HUES6 (cell line): ENCODE measurements at regions not wholly inside any gene's neighbourhood (a gene's known extent, or its start where the extent isn't known, plus 50 kb on each side); places are given as distances from the start of the nearest gene placed in this dataset.
"Not testable (repeated sequence)": the region's sequence is repeated elsewhere in the genome, so short reads cannot be mapped to it uniquely, and the experiment has no call there.

Source experiments
- H3K27ac ChIP-seq: 2 replicates; pipeline ENCODE4 v1.7.0; 2013; ENCODE audit warnings: low read depth, mild to moderate bottlenecking, low read length, inconsistent platforms
- H3K27me3 ChIP-seq: 2 replicates; pipeline ENCODE4 v1.6.1; 2013; ENCODE audit warnings: low read length; ENCODE audit not compliant: control insufficient read depth, insufficient read depth
- H3K36me3 ChIP-seq: 2 replicates; pipeline ENCODE4 v1.6.1; 2013; ENCODE audit warnings: low read length; ENCODE audit not compliant: control insufficient read depth, insufficient read depth
- H3K4me1 ChIP-seq: 2 replicates; pipeline ENCODE4 v1.6.1; 2013; ENCODE audit warnings: low read length; ENCODE audit not compliant: control insufficient read depth, insufficient read depth
- H3K4me3 ChIP-seq: 2 replicates; pipeline ENCODE4 v1.5.1; 2013; ENCODE audit warnings: low read depth, low read length
- H3K9ac ChIP-seq: one replicate; pipeline ENCODE4 v1.6.1; 2013; ENCODE audit warnings: mild to moderate bottlenecking, low read length
- H3K9me3 ChIP-seq: 2 replicates; pipeline ENCODE4 v1.6.1; 2013; ENCODE audit warnings: low read depth, low read length; ENCODE audit not compliant: control insufficient read depth, insufficient read depth

DNA sequence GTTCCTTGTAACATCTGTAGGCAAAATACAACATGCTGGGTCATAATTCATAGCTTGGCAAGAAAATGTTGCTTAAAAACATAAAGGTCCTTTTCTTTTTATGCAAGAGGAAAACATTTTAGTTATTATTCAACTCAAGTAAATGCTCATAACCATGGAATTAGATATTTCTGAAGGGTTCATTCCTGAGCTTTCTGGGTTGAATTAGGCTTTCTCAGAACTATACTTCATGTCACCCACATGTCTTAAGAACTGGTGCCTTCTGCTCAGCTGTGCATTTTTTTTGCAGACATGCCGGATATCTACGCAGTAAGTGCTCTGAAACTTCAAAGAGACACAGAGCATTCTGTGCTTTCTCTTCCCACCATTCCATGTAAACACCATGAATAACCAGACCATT, 571.4 kb downstream of the TTLL7 start:
- H3K9ac ChIP-seq, H3K4me3 ChIP-seq, H3K27ac ChIP-seq, H3K36me3 ChIP-seq, H3K27me3 ChIP-seq, H3K4me1 ChIP-seq, H3K9me3 ChIP-seq: not testable (repeated sequence)

GRCh38 chr1:83423382-83423781, 575.5 kb downstream of the TTLL7 start:
- H3K4me3 ChIP-seq, H3K4me1 ChIP-seq, H3K36me3 ChIP-seq, H3K9me3 ChIP-seq, H3K9ac ChIP-seq, H3K27me3 ChIP-seq, H3K27ac ChIP-seq: not testable (repeated sequence)

DNA sequence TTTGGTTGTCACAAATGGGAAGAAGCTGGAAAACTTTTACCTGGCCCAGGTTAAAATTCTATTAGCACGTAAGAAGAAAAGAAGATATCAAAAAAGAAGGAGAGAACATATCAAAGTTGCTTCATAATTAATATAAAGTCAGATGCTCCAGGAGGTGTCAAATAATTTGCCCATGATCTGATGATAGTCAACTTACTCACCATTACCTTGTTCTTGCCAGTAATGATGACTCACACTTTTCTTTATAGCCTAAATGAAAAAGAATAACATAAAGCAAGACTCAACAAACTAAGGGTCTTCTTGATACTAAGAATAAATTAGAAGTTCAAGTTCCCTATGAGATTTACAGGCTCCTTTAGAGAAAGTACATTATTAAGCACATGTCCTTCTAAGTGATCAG, 580.4 kb downstream of the TTLL7 start:
- Histone ChIP-seq H3K4me1 (no peaks in the 10 kb centered on the region), H3K4me3 (no peak overlapping the region), H3K9me3 (no peaks in the 10 kb centered on the region), H3K27ac (no peak overlapping the region), H3K27me3 (no peaks in the 10 kb centered on the region), H3K9ac (no peak overlapping the region), H3K36me3 (no peaks in the 10 kb centered on the region)

DNA sequence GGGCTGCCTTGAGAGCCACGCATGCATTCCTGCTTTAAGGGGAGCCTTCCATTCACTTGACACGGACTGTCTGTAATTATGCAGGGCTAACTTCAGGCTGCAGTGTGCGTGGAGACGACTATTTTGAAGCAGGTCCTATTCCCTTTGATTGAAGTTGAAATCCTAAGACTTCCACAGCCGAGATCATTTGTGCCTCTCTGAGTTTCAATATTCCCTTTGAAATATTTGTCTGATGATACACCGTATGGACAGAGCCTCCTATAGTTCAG, 585.2 kb downstream of the TTLL7 start:
- not testable (repeated sequence) for H3K4me3 ChIP-seq, H3K36me3 ChIP-seq, H3K27me3 ChIP-seq, H3K9me3 ChIP-seq, H3K9ac ChIP-seq, H3K27ac ChIP-seq, H3K4me1 ChIP-seq

DNA sequence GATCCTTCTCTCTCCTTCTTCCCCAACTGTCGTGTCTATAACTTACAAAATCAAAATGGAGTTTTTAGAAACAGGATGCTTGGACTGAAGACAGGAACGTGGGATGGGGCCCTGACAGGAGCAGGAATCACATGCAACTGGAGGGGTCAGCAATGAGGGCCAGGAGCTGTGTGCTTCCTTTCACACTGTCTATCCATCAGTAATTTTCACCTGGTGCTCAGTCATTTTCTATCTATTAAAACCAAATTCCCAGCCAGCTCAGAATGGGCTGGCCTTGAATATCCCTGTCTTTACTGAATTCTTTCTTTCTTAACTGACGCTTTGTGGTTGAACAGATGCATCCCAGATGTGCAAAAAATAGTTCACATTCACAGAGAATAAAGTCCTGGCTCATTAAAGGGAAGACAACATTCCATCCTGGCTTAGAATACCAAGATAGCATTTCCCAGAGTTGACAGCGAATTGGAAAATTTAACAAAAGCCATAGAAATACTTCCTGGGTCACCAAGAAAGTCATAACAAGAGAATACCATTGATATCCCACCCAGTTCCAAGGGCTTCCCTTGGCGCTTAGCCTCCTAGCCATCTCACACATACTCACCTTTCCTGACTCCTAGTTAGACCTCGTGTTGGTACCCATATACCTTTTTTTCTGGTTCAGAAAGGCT, 588.1 kb downstream of the TTLL7 start:
- not testable (repeated sequence) for H3K9me3 ChIP-seq, H3K27me3 ChIP-seq, H3K36me3 ChIP-seq, H3K4me3 ChIP-seq, H3K4me1 ChIP-seq, H3K27ac ChIP-seq, H3K9ac ChIP-seq

DNA sequence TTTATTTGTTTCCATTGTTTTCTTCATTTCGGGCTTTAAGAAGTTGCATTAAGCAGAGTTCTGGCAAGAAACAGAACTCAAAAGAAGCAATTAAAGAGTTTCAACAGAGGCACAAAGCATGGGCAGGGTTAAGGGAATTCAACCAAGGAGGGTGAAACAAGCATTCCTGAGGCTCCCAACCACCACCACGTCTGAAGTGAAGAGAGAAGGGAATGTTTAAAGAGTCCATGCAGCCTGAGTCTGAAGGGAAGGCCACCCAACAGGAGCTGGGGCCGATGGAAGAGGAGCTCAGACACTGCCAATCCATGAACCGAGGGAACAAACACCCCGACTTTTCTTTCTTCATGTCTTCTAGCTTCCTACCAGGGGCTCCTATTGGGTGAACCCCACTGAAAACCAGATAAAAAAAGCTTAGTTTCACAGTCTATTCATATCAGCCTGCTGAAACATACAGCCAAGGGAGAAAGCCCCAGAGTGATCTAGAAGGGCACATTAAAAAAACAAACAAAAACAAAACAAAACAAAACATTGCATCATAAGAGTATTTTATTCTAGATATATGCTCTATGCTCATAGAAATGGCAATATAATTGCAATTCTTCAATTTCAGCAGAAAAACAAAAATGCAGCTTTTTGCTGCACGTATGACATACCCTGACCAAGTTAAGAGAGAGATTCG, 592.1 kb downstream of the TTLL7 start:
- H3K4me3 ChIP-seq, H3K27ac ChIP-seq, H3K36me3 ChIP-seq, H3K9me3 ChIP-seq, H3K27me3 ChIP-seq, H3K9ac ChIP-seq, H3K4me1 ChIP-seq: not testable (repeated sequence)

GRCh38 chr1:83405789-83406188, 593.1 kb downstream of the TTLL7 start:
- not testable (repeated sequence) for H3K27me3 ChIP-seq, H3K9me3 ChIP-seq, H3K4me3 ChIP-seq, H3K27ac ChIP-seq, H3K4me1 ChIP-seq, H3K36me3 ChIP-seq, H3K9ac ChIP-seq

- H3K27ac ChIP-seq, H3K36me3 ChIP-seq, H3K4me3 ChIP-seq, H3K9ac ChIP-seq, H3K9me3 ChIP-seq, H3K4me1 ChIP-seq, H3K27me3 ChIP-seq: not testable (repeated sequence)
Measured at GRCh38 chr1:83403500-83403899, 595.4 kb downstream of the TTLL7 start.

DNA sequence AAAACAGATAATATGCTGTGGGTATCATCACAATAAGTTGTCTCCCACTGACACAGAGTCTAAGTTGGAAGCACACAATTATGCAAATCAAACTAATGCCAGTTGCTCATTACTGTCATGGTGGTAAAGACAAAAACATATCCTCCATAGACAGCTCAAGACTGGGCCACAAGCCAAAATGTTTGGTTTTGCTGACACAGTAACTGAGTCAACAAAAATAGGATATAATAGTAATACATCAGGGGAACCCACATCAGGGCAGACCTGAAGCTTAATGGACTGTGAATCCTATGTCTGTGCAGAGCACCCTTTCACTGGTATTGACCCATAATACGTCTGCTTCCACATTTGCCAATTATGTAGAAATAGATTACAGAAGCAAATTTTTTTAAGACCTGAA, 597.8 kb downstream of the TTLL7 start:
- not testable (repeated sequence) for H3K27ac ChIP-seq, H3K9ac ChIP-seq, H3K36me3 ChIP-seq, H3K4me3 ChIP-seq, H3K4me1 ChIP-seq, H3K9me3 ChIP-seq, H3K27me3 ChIP-seq

DNA sequence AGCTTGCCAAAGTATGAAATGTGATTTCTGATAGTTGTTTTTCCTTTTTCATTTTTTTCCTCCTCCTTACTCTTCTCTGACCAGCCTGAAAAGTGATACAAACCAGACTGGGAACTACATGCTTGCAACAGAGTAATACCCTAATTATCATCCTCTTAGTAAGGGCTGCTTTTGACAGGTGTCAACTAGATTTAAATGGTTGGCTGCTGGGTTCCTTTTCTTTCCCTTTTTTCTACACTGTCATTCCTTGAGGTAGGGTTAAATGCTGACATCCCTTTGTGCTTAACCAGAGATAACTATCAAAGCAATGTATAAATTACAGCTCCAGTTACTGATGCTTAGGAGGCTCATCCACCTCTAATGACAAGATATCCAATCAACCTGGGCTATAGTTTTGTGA, 598.8 kb downstream of the TTLL7 start:
- not testable (repeated sequence) for H3K9me3 ChIP-seq, H3K27me3 ChIP-seq, H3K4me1 ChIP-seq, H3K9ac ChIP-seq, H3K27ac ChIP-seq, H3K36me3 ChIP-seq, H3K4me3 ChIP-seq

DNA sequence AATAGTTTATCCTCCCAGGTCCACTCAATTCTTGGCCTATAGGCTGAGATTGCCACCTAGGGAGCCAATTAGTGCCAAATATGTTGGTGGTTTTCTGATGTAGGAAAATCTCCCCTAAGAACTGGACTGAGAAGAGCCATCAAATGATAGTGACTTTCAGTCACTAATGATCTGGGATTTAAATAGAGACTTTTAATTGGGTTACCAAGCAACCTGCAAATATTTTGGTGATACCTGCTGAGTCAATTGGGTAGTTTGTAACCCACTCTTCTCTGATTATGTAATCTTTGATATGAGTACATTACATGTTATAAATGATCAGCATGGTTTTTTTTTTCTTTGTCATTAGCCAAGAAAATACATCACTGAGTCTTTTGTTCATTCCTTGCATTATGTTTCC, 600.8 kb downstream of the TTLL7 start:
- not testable (repeated sequence) for H3K9me3 ChIP-seq, H3K4me3 ChIP-seq, H3K9ac ChIP-seq, H3K27me3 ChIP-seq, H3K36me3 ChIP-seq, H3K27ac ChIP-seq, H3K4me1 ChIP-seq

- not testable (repeated sequence) for H3K27ac ChIP-seq, H3K9ac ChIP-seq, H3K36me3 ChIP-seq, H3K4me3 ChIP-seq, H3K4me1 ChIP-seq, H3K27me3 ChIP-seq, H3K9me3 ChIP-seq
Measured at GRCh38 chr1:83395130-83395529, 603.8 kb downstream of the TTLL7 start.
